Activated CD4-positive, alpha-beta memory T cell treated with anti-CD3 and anti-CD28 coated beads for 36 hours (primary cell): ENCODE measurements at regions not wholly inside any gene's neighbourhood (a gene's known extent, or its start where the extent isn't known, plus 50 kb on each side); places are given as distances from the start of the nearest gene placed in this dataset.

ENCODE experiments used
- CTCF ChIA-PET: fragments of 350-600 bp; sonication (Branson Sonifier 250); formaldehyde crosslinking; loops from one replicate; lab custom pipeline; 2021; ENCODE audit warnings: antibody characterized with exemption, inconsistent platforms; lab: Charles Lee
- POLR2A ChIA-PET: fragments of 350-600 bp; sonication (Branson Sonifier 250); formaldehyde crosslinking; loops from one replicate; lab custom pipeline; 2021; ENCODE audit warnings: antibody characterized with exemption; lab: Charles Lee
- DNase-seq: peaks from one replicate; pipeline ENCODE4 v3.0.0-alpha.2; 2020
- H3K27ac Mint-ChIP-seq: one replicate; pipeline ENCODE4 v1.8.0; 2021; ENCODE audit warnings: mixed read lengths
- H3K27me3 Mint-ChIP-seq: one replicate; pipeline ENCODE4 v1.8.0; 2021; ENCODE audit warnings: mixed read lengths
- H3K36me3 Mint-ChIP-seq: one replicate; pipeline ENCODE4 v1.8.0; 2021; ENCODE audit warnings: mixed read lengths
- H3K4me1 Mint-ChIP-seq: one replicate; pipeline ENCODE4 v1.8.0; 2021; ENCODE audit warnings: low read depth, mixed read lengths
- H3K4me3 Mint-ChIP-seq: one replicate; pipeline ENCODE4 v1.8.0; 2021; ENCODE audit warnings: mild to moderate bottlenecking, mixed read lengths
- H3K9me3 Mint-ChIP-seq: one replicate; pipeline ENCODE4 v1.8.0; 2021; ENCODE audit warnings: mixed read lengths
- intact Hi-C: fragments of 100-400 bp; cut with micrococcal nuclease; formaldehyde crosslinking; loops from one replicate; pipeline ENCODE4 v1.15.1; 2023

DNA sequence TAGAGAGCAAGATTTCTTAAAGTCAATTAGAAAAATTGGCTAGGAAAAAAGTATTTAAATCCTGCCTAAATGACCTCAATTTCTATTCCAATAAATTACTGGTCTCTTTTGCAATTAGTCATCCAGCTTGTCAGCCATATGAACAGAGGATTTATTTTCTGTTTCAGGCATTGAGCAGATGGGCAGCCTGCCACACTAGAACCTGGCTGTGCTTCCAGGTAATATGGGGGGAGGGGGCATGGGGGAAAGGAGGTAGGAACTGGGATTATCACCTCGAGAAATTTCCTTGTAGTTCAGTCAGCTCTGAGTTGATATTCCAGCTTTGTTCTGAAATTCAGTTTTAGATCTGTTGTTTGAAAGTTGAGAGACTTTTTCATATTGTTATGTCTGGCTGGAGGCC, 206.3 kb upstream of the LCORL start:
- no peaks in the 10 kb centered on the region for H3K36me3 Mint-ChIP-seq
- intact Hi-C loops, result no loop called here
- no peak for DNase-seq
- no peak overlapping the region for H3K27ac Mint-ChIP-seq
- H3K4me3 Mint-ChIP-seq, result no peak overlapping the region
- H3K9me3 Mint-ChIP-seq, result peaks cover 18% of the 10 kb centered on the region
- CTCF ChIA-PET, result no interaction called here
- H3K4me1 Mint-ChIP-seq, result no peaks in the 10 kb centered on the region
- POLR2A ChIA-PET, result no interaction called here
- H3K27me3 Mint-ChIP-seq, result peaks cover 7% of the 10 kb centered on the region

DNA sequence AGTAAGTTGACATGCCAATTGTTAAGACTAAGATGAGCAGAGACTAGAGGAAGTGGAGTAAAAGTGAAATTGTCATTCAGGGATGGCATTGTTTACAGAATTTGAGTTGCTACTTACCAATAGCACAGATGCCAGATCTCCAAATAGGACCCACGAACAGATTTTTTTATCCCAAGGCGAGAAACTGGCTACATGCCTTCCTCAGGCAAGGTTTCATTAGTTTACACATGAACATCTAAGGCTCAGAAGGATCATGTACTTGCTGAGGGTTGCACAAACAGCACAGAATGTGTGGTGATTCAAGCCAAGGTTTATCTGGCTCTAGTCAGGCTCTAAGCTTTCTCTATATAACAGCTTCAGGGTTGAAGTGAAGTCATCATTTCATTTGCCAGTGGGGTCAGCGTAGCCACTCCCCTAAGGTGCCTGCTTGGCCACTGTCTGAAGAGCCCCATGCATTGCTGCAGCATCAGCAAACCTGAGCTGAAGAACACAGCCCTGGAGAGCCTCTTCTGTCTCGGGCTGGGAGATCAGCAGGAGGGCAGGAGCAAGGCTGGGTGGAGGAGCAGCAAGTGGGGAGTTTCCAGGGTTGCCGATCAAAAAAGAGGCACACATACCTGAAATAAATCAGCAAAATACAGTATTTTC, 193.0 kb upstream of the LCORL start:
- Mint-ChIP-seq H3K4me1 (no peaks in the 10 kb centered on the region), H3K9me3 (no peaks in the 10 kb centered on the region), H3K4me3 (no peak overlapping the region), H3K27me3 (peaks cover 4% of the 10 kb centered on the region), H3K27ac (no peak overlapping the region), H3K36me3 (no peaks in the 10 kb centered on the region)
- intact Hi-C loops, result no loop called here
- ChIA-PET CTCF (no interaction called here), POLR2A (no interaction called here)
- no peak for DNase-seq

DNA sequence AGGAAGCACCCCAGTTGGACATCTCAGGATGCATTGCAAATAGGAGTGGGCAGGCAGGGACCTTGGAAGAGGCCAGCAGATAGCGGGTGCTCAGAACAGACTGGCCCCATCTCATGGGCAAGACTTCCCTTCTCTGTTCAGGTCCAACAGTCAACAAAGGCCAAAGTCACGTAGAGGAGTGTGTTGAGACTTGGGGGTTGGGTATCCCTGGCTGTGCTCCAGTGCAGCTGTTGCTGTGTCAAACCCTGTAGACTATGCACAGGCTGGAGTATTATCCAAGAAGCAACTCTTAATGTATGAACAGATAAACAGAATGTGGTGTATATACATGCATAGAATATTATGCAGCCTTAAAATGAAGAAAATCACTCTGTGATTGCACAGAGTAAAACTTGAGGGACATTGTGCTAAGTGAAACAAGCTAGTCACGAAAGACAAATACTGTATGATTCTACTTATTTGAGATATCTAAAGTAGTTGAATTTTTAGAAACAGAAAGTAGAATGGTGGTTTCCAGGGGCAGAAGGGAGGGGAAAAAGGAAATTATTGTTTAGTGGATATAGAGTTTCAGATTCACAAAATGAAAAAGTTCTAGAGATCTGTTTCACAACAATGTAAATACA, 192.1 kb upstream of the LCORL start:
- intact Hi-C loops, result no loop called here
- H3K36me3 Mint-ChIP-seq, result no peaks in the 10 kb centered on the region
- CTCF ChIA-PET, result no interaction called here
- H3K4me3 Mint-ChIP-seq, result no peak overlapping the region
- POLR2A ChIA-PET, result no interaction called here
- H3K27ac Mint-ChIP-seq, result no peak overlapping the region
- H3K27me3 Mint-ChIP-seq, result peaks cover 5% of the 10 kb centered on the region
- H3K4me1 Mint-ChIP-seq, result no peaks in the 10 kb centered on the region
- no peaks in the 10 kb centered on the region for H3K9me3 Mint-ChIP-seq
- no peak for DNase-seq

DNA sequence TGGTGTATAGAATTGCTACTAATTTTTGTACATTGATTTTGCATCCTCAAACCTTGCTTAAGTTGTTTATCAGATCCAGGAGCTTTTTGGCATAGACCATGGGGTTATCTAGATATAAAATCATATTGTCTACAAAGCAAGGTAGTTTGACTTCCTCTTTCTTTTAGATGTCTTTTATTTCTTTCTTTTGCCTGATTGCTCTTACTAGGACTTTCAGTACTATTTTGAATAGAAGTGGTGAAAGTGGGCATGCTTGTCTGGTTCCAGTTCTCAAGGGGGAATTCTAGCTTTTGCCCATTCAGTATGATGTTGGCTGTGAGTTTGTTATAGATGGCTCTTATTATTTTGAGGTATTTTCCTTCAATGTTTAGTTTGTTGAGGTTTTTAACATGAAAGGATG, 187.9 kb upstream of the LCORL start:
- Mint-ChIP-seq H3K4me1 (no peaks in the 10 kb centered on the region), H3K27me3 (peaks cover 5% of the 10 kb centered on the region), H3K4me3 (no peak overlapping the region), H3K27ac (no peak overlapping the region), H3K36me3 (no peaks in the 10 kb centered on the region), H3K9me3 (no peaks in the 10 kb centered on the region)
- CTCF ChIA-PET, result interaction anchor here (0.6 kb wide), 2 partner anchors 12 to 259 kb away, joined by 3 read pairs; no protein-coding TSS in a partner anchor
- DNase-seq, result no peak
- POLR2A ChIA-PET, result no interaction called here
- intact Hi-C loops, result no loop called here

DNA sequence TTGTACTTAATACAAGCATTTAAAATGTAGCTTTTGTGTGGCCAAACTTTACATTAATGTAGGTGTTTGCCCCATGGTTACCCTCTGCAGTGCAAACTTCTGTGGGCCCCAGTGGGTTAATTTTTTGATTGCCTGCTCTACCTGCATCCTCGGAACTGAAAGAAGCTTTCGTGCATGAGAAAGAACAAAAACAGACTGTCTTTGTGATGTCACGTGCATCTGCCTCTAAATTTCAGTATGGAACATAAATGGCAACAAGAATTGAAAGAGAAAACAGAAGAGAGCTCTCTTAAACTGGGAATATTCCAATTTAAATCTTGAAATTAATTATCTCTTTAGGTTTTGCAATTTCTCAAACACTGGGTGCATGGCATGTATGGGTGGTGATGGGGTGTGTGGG, 182.4 kb upstream of the LCORL start:
- no peaks in the 10 kb centered on the region for H3K4me1 Mint-ChIP-seq
- ChIA-PET CTCF (no interaction called here), POLR2A (no interaction called here)
- H3K4me3 Mint-ChIP-seq, result no peak overlapping the region
- no peaks in the 10 kb centered on the region for H3K36me3 Mint-ChIP-seq
- intact Hi-C loops, result no loop called here
- DNase-seq, result no peak
- no peaks in the 10 kb centered on the region for H3K9me3 Mint-ChIP-seq
- H3K27ac Mint-ChIP-seq, result no peak overlapping the region
- peaks cover 2% of the 10 kb centered on the region for H3K27me3 Mint-ChIP-seq

DNA sequence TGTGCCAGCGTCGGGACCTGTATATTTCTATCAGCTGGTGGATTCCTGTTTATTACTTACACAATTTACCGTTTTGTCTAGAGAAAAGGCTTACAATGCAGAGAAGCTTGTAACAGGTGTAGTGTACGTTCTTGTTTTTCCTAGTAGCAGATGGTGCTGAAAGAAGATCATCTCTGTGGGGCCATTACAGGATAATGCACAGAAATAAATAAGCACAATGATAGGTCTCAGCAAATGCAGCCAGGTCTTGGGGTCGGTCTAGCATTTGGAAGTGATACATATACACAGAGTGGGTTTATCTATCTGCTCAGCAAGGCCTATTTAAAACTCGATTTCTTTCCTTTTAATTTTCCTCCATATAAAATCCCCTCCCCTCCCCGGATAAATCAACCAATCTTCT, 180.9 kb upstream of the LCORL start:
- no peaks in the 10 kb centered on the region for H3K36me3 Mint-ChIP-seq
- intact Hi-C loops, result no loop called here
- no peaks in the 10 kb centered on the region for H3K9me3 Mint-ChIP-seq
- DNase-seq, result no peak
- H3K27ac Mint-ChIP-seq, result no peak overlapping the region
- POLR2A ChIA-PET, result no interaction called here
- CTCF ChIA-PET, result no interaction called here
- no peaks in the 10 kb centered on the region for H3K4me1 Mint-ChIP-seq
- no peaks in the 10 kb centered on the region for H3K27me3 Mint-ChIP-seq
- H3K4me3 Mint-ChIP-seq, result no peak overlapping the region

DNA sequence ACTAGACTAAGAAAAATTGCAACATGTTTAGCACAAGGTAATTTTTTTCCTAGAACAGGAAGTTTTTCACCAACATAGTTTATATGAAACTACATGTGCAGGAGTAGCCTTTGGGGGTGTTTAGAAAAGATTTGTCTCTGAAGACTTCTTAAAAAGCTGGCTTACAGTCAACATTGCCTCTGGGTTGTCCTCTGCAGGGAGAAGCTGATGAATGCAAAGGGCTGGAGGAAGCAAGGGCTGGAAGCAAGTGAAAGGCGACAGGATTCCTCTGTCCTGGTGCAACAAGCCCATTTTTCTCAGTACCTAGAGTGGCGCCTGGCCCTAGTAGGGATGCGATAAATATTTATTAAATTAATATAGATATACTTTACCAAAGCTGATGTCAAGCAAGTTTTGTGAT, 180.3 kb upstream of the LCORL start:
- Mint-ChIP-seq H3K27ac (no peak overlapping the region), H3K27me3 (no peaks in the 10 kb centered on the region), H3K36me3 (no peaks in the 10 kb centered on the region), H3K4me3 (no peak overlapping the region), H3K4me1 (no peaks in the 10 kb centered on the region), H3K9me3 (no peaks in the 10 kb centered on the region)
- ChIA-PET CTCF (no interaction called here), POLR2A (no interaction called here)
- intact Hi-C loops, result no loop called here
- DNase-seq, result no peak

DNA sequence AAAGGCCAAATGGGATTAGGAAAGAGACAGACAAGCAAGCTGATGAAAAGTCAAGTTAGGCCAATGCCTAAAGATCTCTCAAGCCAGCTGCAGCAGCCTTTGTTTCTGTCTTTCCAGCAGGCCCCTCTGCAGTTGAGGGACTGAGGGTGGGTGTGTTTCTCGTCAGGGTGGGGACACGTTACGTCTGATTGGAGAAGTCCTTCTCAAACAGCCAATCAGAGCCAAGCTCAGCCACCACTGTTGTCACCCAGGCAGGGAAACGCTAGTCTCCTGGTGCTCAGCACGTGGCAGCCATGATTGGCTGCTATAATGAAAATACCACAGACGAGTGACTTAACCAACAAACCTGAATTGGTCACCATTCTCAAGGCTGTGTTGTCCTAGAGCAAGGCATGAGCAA, 177.1 kb upstream of the LCORL start:
- POLR2A ChIA-PET, result no interaction called here
- intact Hi-C loops, result no loop called here
- H3K36me3 Mint-ChIP-seq, result no peaks in the 10 kb centered on the region
- H3K27ac Mint-ChIP-seq, result no peak overlapping the region
- H3K27me3 Mint-ChIP-seq, result no peaks in the 10 kb centered on the region
- H3K4me3 Mint-ChIP-seq, result no peak overlapping the region
- no peaks in the 10 kb centered on the region for H3K4me1 Mint-ChIP-seq
- no peak for DNase-seq
- CTCF ChIA-PET, result no interaction called here
- H3K9me3 Mint-ChIP-seq, result no peaks in the 10 kb centered on the region

DNA sequence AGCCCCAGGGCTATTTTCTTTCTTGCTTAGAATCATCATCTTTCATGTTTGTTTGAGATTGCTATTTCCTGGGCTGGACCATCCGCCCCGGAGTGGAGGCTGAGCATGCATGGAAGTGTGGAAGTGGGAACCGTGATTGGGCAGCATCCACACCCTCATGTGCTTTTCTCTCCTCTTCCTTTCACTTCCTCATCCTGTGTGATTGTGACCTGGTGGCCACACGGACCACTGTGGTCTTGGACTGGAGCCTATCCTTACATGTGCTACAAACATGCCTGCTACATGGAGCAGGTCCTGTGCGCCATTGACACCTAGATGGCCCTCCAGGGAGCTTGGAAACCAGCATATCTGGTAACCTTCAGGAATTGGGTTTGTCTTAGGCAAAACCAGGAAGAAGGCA, 175.9 kb upstream of the LCORL start:
- H3K4me3 Mint-ChIP-seq, result no peak overlapping the region
- POLR2A ChIA-PET, result no interaction called here
- H3K36me3 Mint-ChIP-seq, result no peaks in the 10 kb centered on the region
- CTCF ChIA-PET, result interaction anchor here (0.7 kb wide), 1 partner anchor 12 kb away, joined by 3 read pairs; no protein-coding TSS in a partner anchor
- H3K27ac Mint-ChIP-seq, result no peak overlapping the region
- H3K4me1 Mint-ChIP-seq, result no peaks in the 10 kb centered on the region
- intact Hi-C loops, result no loop called here
- H3K27me3 Mint-ChIP-seq, result no peaks in the 10 kb centered on the region
- H3K9me3 Mint-ChIP-seq, result no peaks in the 10 kb centered on the region
- no peak for DNase-seq

DNA sequence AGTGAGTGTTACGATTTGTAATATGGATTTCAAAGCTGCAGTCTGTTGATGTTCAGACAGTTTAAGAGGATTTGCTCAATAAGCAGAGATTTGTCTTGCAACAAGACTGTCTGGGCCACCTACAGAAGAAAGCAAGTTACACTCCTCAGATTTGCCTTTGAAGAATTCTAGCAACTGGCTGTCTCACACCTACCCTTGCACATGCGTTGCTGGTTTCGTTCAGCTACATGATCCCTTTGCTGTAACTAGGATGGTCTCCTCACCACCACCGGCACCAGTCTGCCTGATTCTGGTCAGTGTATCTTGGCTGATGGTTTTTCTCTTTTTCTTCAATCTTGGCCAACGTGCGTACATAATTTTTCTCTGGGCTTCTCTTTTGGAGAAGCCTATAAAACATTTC, 172.7 kb upstream of the LCORL start:
- H3K9me3 Mint-ChIP-seq, result no peaks in the 10 kb centered on the region
- no peak for DNase-seq
- CTCF ChIA-PET, result no interaction called here
- intact Hi-C loops, result no loop called here
- H3K27ac Mint-ChIP-seq, result no peak overlapping the region
- H3K4me3 Mint-ChIP-seq, result no peak overlapping the region
- no peaks in the 10 kb centered on the region for H3K4me1 Mint-ChIP-seq
- H3K27me3 Mint-ChIP-seq, result peaks cover 3% of the 10 kb centered on the region
- POLR2A ChIA-PET, result no interaction called here
- H3K36me3 Mint-ChIP-seq, result no peaks in the 10 kb centered on the region

DNA sequence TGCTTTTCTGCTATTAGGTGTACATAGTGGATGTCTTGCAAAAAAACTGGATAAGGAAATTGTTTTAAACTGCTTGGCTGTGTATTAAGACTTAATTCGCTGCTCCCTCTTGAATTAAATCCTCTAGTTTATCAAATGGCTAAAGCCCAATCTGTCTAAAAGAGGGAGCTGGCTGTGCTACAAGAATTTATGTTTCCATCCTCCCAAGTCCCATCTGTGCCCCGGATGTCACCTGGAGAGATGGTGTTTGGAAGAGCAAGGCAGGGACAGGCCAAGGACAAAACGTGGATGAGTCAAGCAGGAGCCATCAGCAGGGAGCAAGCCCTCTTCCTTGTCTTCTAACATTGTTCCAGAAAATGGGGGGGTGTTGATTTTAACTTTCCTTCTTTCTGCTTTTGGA, 171.3 kb upstream of the LCORL start:
- Mint-ChIP-seq H3K36me3 (no peaks in the 10 kb centered on the region), H3K4me1 (no peaks in the 10 kb centered on the region), H3K27ac (no peak overlapping the region), H3K4me3 (no peak overlapping the region), H3K27me3 (peaks cover 3% of the 10 kb centered on the region), H3K9me3 (no peaks in the 10 kb centered on the region)
- no peak for DNase-seq
- intact Hi-C loops, result no loop called here
- ChIA-PET POLR2A (no interaction called here), CTCF (no interaction called here)

DNA sequence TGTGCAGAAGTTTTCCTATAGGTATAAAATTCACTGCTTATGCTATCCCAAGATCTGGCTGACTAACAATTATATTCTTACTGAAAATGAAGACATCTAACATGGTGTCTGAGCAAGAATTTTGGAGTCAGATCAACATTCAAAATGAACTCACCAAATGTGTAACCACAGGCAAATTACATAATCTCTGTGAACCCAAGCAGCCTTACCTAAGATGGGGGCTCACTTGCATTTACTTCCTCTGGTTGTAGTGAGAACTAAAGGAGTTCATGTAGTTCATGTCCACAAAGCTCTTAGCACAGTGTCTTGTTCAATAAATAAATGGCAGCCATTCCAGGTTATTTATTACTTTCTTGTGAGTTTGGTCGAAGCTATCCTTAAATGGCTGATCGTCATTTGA, 163.9 kb upstream of the LCORL start:
- H3K27ac Mint-ChIP-seq, result no peak overlapping the region
- ChIA-PET POLR2A (no interaction called here), CTCF (no interaction called here)
- intact Hi-C loops, result no loop called here
- H3K4me1 Mint-ChIP-seq, result no peaks in the 10 kb centered on the region
- no peak overlapping the region for H3K4me3 Mint-ChIP-seq
- H3K9me3 Mint-ChIP-seq, result no peaks in the 10 kb centered on the region
- no peak for DNase-seq
- no peaks in the 10 kb centered on the region for H3K36me3 Mint-ChIP-seq
- H3K27me3 Mint-ChIP-seq, result no peaks in the 10 kb centered on the region

DNA sequence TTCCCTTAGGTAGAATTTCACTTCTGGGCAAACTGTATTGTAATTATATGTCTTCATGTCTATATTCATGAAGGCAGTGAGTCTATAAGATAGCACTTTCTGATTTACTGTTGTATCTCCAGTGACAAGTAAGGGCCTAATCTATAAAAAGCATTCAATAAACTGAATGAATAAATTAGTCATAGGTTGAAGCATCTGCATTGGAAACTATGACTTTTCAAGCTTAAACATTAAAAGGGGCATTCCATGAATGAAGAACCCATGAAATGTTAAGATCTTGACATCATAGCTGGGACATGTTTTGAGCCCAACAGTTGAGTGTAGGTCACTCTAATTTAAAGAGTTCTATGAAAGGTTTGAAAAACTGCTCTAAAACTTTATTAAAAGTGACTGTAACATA, 159.3 kb upstream of the LCORL start:
- Mint-ChIP-seq H3K4me3 (no peak overlapping the region), H3K27me3 (no peaks in the 10 kb centered on the region), H3K4me1 (no peaks in the 10 kb centered on the region), H3K27ac (no peak overlapping the region), H3K9me3 (no peaks in the 10 kb centered on the region), H3K36me3 (no peaks in the 10 kb centered on the region)
- DNase-seq, result no peak
- ChIA-PET POLR2A (no interaction called here), CTCF (interaction anchor here (0.7 kb wide), 1 partner anchor 468 kb away, joined by 3 read pairs; no protein-coding TSS in a partner anchor)
- intact Hi-C loops, result no loop called here
